ENCODE measurements at regions not wholly inside any gene's neighbourhood (a gene's known extent, or its start where the extent isn't known, plus 50 kb on each side); places are given as distances from the start of the nearest gene placed in this dataset.

- DNase-seq (ENCODE audit: low read depth in 2 of 2): no peak
These were observed 50.8 kb upstream of the PDZD8 start for GRCh38 chr10:117425974-117426566.

- DNase-seq (ENCODE audit: low read depth in 2 of 2): no peak
These were observed 49.8 kb upstream of the PDZD8 start for GRCh38 chr10:117424883-117425649.
